AG10803 (cell line): ENCODE measurements at regions not wholly inside any gene's neighbourhood (a gene's known extent, or its start where the extent isn't known, plus 50 kb on each side); places are given as distances from the start of the nearest gene placed in this dataset.

Source experiments
- DNase-seq: peaks from one replicate; pipeline ENCODE4 v3.0.0; 2010; ENCODE audit warnings: low read depth
- H3K4me3 ChIP-seq: 2 replicates; pipeline ENCODE4 v1.5.1; 2011; ENCODE audit warnings: mild to moderate bottlenecking, low read length, control low read depth
- CTCF ChIP-seq: conservative IDR thresholded peaks from 2 replicates; pipeline ENCODE4 v1.5.1; 2011; ENCODE audit warnings: mild to moderate bottlenecking, low read length, control low read depth, inconsistent platforms

GRCh38 chr3:94779699-94780098, 716.8 kb downstream of the NSUN3 start:
- TF ChIP-seq CTCF = no peak
- no peak overlapping the region for H3K4me3 ChIP-seq
- DNase-seq = no peak

GRCh38 chr3:94784274-94784673, 721.4 kb downstream of the NSUN3 start:
- no peak overlapping the region for H3K4me3 ChIP-seq
- TF ChIP-seq CTCF = no peak
- DNase-seq = no peak

GRCh38 chr3:94787066-94787465, 724.2 kb downstream of the NSUN3 start:
- TF ChIP-seq CTCF = no peak
- no peak overlapping the region for H3K4me3 ChIP-seq
- no peak for DNase-seq

GRCh38 chr3:94787734-94788270, 724.9 kb downstream of the NSUN3 start:
- TF ChIP-seq CTCF = no peak
- H3K4me3 ChIP-seq = no peak overlapping the region
- no peak for DNase-seq

- TF ChIP-seq CTCF = no peak
- H3K4me3 ChIP-seq = no peak overlapping the region
- no peak for DNase-seq
These were observed 731.7 kb downstream of the NSUN3 start for GRCh38 chr3:94794563-94794962.

- no peak overlapping the region for H3K4me3 ChIP-seq
- TF ChIP-seq CTCF = no peak
- DNase-seq = no peak
These were observed 736.7 kb downstream of the NSUN3 start for GRCh38 chr3:94799420-94800060.

- no peak overlapping the region for H3K4me3 ChIP-seq
- no peak for TF ChIP-seq CTCF
- DNase-seq = no peak
These were observed 749.0 kb downstream of the NSUN3 start for GRCh38 chr3:94811836-94812235.
